ENCODE measurements at regions not wholly inside any gene's neighbourhood (a gene's known extent, or its start where the extent isn't known, plus 50 kb on each side); places are given as distances from the start of the nearest gene placed in this dataset.
A peak's percentile ranks its signal among the peaks of the same experiment; 100 is the strongest.

- CTCF ChIA-PET: interaction anchor here (0.7 to 1.8 kb wide), 8 partner anchors 9 to 458 kb away, joined by 3 to 6 read pairs (median 3); partner anchors contain the start of gene IL6
- Histone ChIP-seq H3K27me3 (replicated peaks in 2 of 5; ENCODE audit: control insufficient read depth in 4 of 5, insufficient read depth in 5 of 5, low read length in 4 of 5) (peaks cover 0 to 21% (median 7%) of the 10 kb centered on the region in 5 experiments), H3K4me3 (ENCODE audit: control insufficient read depth in 1 of 7, extremely low read depth in 1 of 7, insufficient read depth in 4 of 7, low read depth in 2 of 7, low read length in 6 of 7) (peak overlapping the region in 2 of 7 experiments; percentile 10 to 39), H3K4me1 (ENCODE audit: control extremely low read depth in 1 of 4, control insufficient read depth in 4 of 4, insufficient read depth in 4 of 4, low read length in 3 of 4) (peaks cover 19 to 50% (median 31%) of the 10 kb centered on the region in 4 experiments), H3K9me3 (ENCODE audit: control extremely low read depth in 1 of 5, control insufficient read depth in 4 of 5, insufficient read depth in 2 of 5, low read depth in 1 of 5, low read length in 4 of 5) (no peaks in the 10 kb centered on the region), H3K36me3 (ENCODE audit: control insufficient read depth in 4 of 4, insufficient read depth in 4 of 4, low read length in 3 of 4) (no peaks in the 10 kb centered on the region), H3K27ac (ENCODE audit: insufficient read depth in 1 of 2, low read depth in 1 of 2, low read length in 2 of 2, poor library complexity in 1 of 2, severe bottlenecking in 2 of 2) (no peak overlapping the region)
- 100% methylated on average over 3 of the region's 5 CpGs for WGBS (ENCODE audit: insufficient coverage)
- no peak for DNase-seq
- POLR2A ChIA-PET: no interaction called here
These were observed 86.3 kb upstream of the STEAP1B start for GRCh38 chr7:22586101-22586785.

- Histone ChIP-seq H3K4me1 (ENCODE audit: control extremely low read depth in 1 of 4, control insufficient read depth in 4 of 4, insufficient read depth in 4 of 4, low read length in 3 of 4) (peaks cover 19 to 55% (median 32%) of the 10 kb centered on the region in 4 experiments), H3K4me3 (ENCODE audit: control insufficient read depth in 1 of 7, extremely low read depth in 1 of 7, insufficient read depth in 4 of 7, low read depth in 2 of 7, low read length in 6 of 7) (no peak overlapping the region), H3K27ac (ENCODE audit: insufficient read depth in 1 of 2, low read depth in 1 of 2, low read length in 2 of 2, poor library complexity in 1 of 2, severe bottlenecking in 2 of 2) (no peak overlapping the region), H3K27me3 (replicated peaks in 2 of 5; ENCODE audit: control insufficient read depth in 4 of 5, insufficient read depth in 5 of 5, low read length in 4 of 5) (peaks cover 0 to 15% (median 5%) of the 10 kb centered on the region in 5 experiments), H3K9me3 (ENCODE audit: control extremely low read depth in 1 of 5, control insufficient read depth in 4 of 5, insufficient read depth in 2 of 5, low read depth in 1 of 5, low read length in 4 of 5) (no peaks in the 10 kb centered on the region), H3K36me3 (ENCODE audit: control insufficient read depth in 4 of 4, insufficient read depth in 4 of 4, low read length in 3 of 4) (no peaks in the 10 kb centered on the region)
- WGBS (ENCODE audit: insufficient coverage): no CpG with 5 or more reads among the region's 1 CpG
- DNase-seq: no peak
- CTCF ChIA-PET: no interaction called here
- POLR2A ChIA-PET: no interaction called here
These were observed 84.2 kb upstream of the STEAP1B start for GRCh38 chr7:22584179-22584578.

- Histone ChIP-seq H3K27me3 (replicated peaks in 2 of 5; ENCODE audit: control insufficient read depth in 4 of 5, insufficient read depth in 5 of 5, low read length in 4 of 5) (peaks cover 0 to 15% (median 5%) of the 10 kb centered on the region in 5 experiments), H3K4me1 (ENCODE audit: control extremely low read depth in 1 of 4, control insufficient read depth in 4 of 4, insufficient read depth in 4 of 4, low read length in 3 of 4) (peaks cover 15 to 56% (median 25%) of the 10 kb centered on the region in 4 experiments), H3K4me3 (ENCODE audit: control insufficient read depth in 1 of 7, extremely low read depth in 1 of 7, insufficient read depth in 4 of 7, low read depth in 2 of 7, low read length in 6 of 7) (no peak overlapping the region), H3K9me3 (ENCODE audit: control extremely low read depth in 1 of 5, control insufficient read depth in 4 of 5, insufficient read depth in 2 of 5, low read depth in 1 of 5, low read length in 4 of 5) (no peaks in the 10 kb centered on the region), H3K27ac (ENCODE audit: insufficient read depth in 1 of 2, low read depth in 1 of 2, low read length in 2 of 2, poor library complexity in 1 of 2, severe bottlenecking in 2 of 2) (no peak overlapping the region), H3K36me3 (ENCODE audit: control insufficient read depth in 4 of 4, insufficient read depth in 4 of 4, low read length in 3 of 4) (no peaks in the 10 kb centered on the region)
- POLR2A ChIA-PET: no interaction called here
- CTCF ChIA-PET: interaction anchor here (0.8 to 1.6 kb wide), 2 partner anchors 22 to 142 kb away, joined by 3 to 11 read pairs; no protein-coding TSS in a partner anchor
- 82% methylated on average over 2 of the region's 7 CpGs for WGBS (ENCODE audit: insufficient coverage)
- DNase-seq: no peak
These were observed 83.1 kb upstream of the STEAP1B start for GRCh38 chr7:22582863-22583622.

- no peaks in the 10 kb centered on the region for H3K36me3 ChIP-seq (ENCODE audit: control insufficient read depth in 4 of 4, insufficient read depth in 4 of 4, low read length in 3 of 4)
- ChIA-PET CTCF (interaction anchor here (1.2 to 1.6 kb wide), 2 partner anchors 20 to 146 kb away, joined by 4 to 11 read pairs; partner anchors contain the start of gene IL6), POLR2A (no interaction called here)
- 100% methylated on average over 1 of the region's 3 CpGs for WGBS (ENCODE audit: insufficient coverage)
- peak in 2 of 3 donors; percentile 25 to 49 for DNase-seq
- H3K9me3 ChIP-seq (ENCODE audit: control extremely low read depth in 1 of 5, control insufficient read depth in 4 of 5, insufficient read depth in 2 of 5, low read depth in 1 of 5, low read length in 4 of 5): no peaks in the 10 kb centered on the region
- peaks cover 0 to 15% (median 5%) of the 10 kb centered on the region in 5 experiments for H3K27me3 ChIP-seq (replicated peaks in 2 of 5; ENCODE audit: control insufficient read depth in 4 of 5, insufficient read depth in 5 of 5, low read length in 4 of 5)
- peaks cover 9 to 47% (median 19%) of the 10 kb centered on the region in 4 experiments for H3K4me1 ChIP-seq (ENCODE audit: control extremely low read depth in 1 of 4, control insufficient read depth in 4 of 4, insufficient read depth in 4 of 4, low read length in 3 of 4)
- H3K27ac ChIP-seq (ENCODE audit: insufficient read depth in 1 of 2, low read depth in 1 of 2, low read length in 2 of 2, poor library complexity in 1 of 2, severe bottlenecking in 2 of 2): no peak overlapping the region
- H3K4me3 ChIP-seq (ENCODE audit: control insufficient read depth in 1 of 7, extremely low read depth in 1 of 7, insufficient read depth in 4 of 7, low read depth in 2 of 7, low read length in 6 of 7): no peak overlapping the region
These were observed 81.1 kb upstream of the STEAP1B start for GRCh38 chr7:22581099-22581498.

- Histone ChIP-seq H3K36me3 (ENCODE audit: control insufficient read depth in 4 of 4, insufficient read depth in 4 of 4, low read length in 3 of 4) (no peaks in the 10 kb centered on the region), H3K27ac (ENCODE audit: insufficient read depth in 1 of 2, low read depth in 1 of 2, low read length in 2 of 2, poor library complexity in 1 of 2, severe bottlenecking in 2 of 2) (no peak overlapping the region), H3K4me3 (ENCODE audit: control insufficient read depth in 1 of 7, extremely low read depth in 1 of 7, insufficient read depth in 4 of 7, low read depth in 2 of 7, low read length in 6 of 7) (no peak overlapping the region), H3K4me1 (ENCODE audit: control extremely low read depth in 1 of 4, control insufficient read depth in 4 of 4, insufficient read depth in 4 of 4, low read length in 3 of 4) (peaks cover 8 to 55% (median 20%) of the 10 kb centered on the region in 4 experiments), H3K9me3 (ENCODE audit: control extremely low read depth in 1 of 5, control insufficient read depth in 4 of 5, insufficient read depth in 2 of 5, low read depth in 1 of 5, low read length in 4 of 5) (no peaks in the 10 kb centered on the region), H3K27me3 (replicated peaks in 2 of 5; ENCODE audit: control insufficient read depth in 4 of 5, insufficient read depth in 5 of 5, low read length in 4 of 5) (peaks cover 0 to 20% (median 6%) of the 10 kb centered on the region in 5 experiments)
- CTCF ChIA-PET: interaction anchor here (1.2 kb wide), 1 partner anchor 147 kb away, joined by 4 read pairs; the partner anchor contains the start of gene IL6
- WGBS (ENCODE audit: insufficient coverage): 100% methylated on average over 1 of the region's 2 CpGs
- no peak for DNase-seq
- POLR2A ChIA-PET: no interaction called here
These were observed 80.0 kb upstream of the STEAP1B start for GRCh38 chr7:22579961-22580360.

GRCh38 chr7:22578007-22578733, 78.2 kb upstream of the STEAP1B start:
- WGBS (ENCODE audit: insufficient coverage): 93% methylated on average over 2 of the region's 5 CpGs
- peaks cover 0 to 17% (median 8%) of the 10 kb centered on the region in 5 experiments for H3K27me3 ChIP-seq (replicated peaks in 2 of 5; ENCODE audit: control insufficient read depth in 4 of 5, insufficient read depth in 5 of 5, low read length in 4 of 5)
- peak in 2 of 3 donors; percentile 38 to 41 for DNase-seq
- peaks cover 8 to 42% (median 13%) of the 10 kb centered on the region in 4 experiments for H3K4me1 ChIP-seq (ENCODE audit: control extremely low read depth in 1 of 4, control insufficient read depth in 4 of 4, insufficient read depth in 4 of 4, low read length in 3 of 4)
- H3K36me3 ChIP-seq (ENCODE audit: control insufficient read depth in 4 of 4, insufficient read depth in 4 of 4, low read length in 3 of 4): no peaks in the 10 kb centered on the region
- CTCF ChIA-PET: interaction anchor here (1.0 to 1.3 kb wide), 5 partner anchors 9 to 149 kb away, joined by 3 to 4 read pairs (median 3); partner anchors contain the start of gene IL6
- peak overlapping the region in 1 of 7 experiments; percentile 27 for H3K4me3 ChIP-seq (ENCODE audit: control insufficient read depth in 1 of 7, extremely low read depth in 1 of 7, insufficient read depth in 4 of 7, low read depth in 2 of 7, low read length in 6 of 7)
- H3K27ac ChIP-seq (ENCODE audit: insufficient read depth in 1 of 2, low read depth in 1 of 2, low read length in 2 of 2, poor library complexity in 1 of 2, severe bottlenecking in 2 of 2): no peak overlapping the region
- POLR2A ChIA-PET: no interaction called here
- H3K9me3 ChIP-seq (ENCODE audit: control extremely low read depth in 1 of 5, control insufficient read depth in 4 of 5, insufficient read depth in 2 of 5, low read depth in 1 of 5, low read length in 4 of 5): no peaks in the 10 kb centered on the region
